Amniotic epithelial cell (primary cell): ENCODE measurements at regions not wholly inside any gene's neighbourhood (a gene's known extent, or its start where the extent isn't known, plus 50 kb on each side); places are given as distances from the start of the nearest gene placed in this dataset.

ENCODE experiments used
- DNase-seq: peaks from one replicate; pipeline ENCODE4 v3.0.0-alpha.2; 2010; ENCODE audit warnings: low read depth

- no peak for DNase-seq
Observed at GRCh38 chr22:49604732-49605302, 222.9 kb downstream of the BRD1 start.

- DNase-seq = no peak
Observed at GRCh38 chr22:49603016-49603415, 224.7 kb downstream of the BRD1 start.

- DNase-seq = no peak
Observed at GRCh38 chr22:49602481-49602880, 225.2 kb downstream of the BRD1 start.

GRCh38 chr22:49601614-49602321 lies 225.9 kb downstream of the BRD1 start:
- DNase-seq = no peak

- DNase-seq = no peak
Observed at GRCh38 chr22:49600891-49601431, 226.7 kb downstream of the BRD1 start.

GRCh38 chr22:49600468-49600867 lies 227.2 kb downstream of the BRD1 start:
- DNase-seq = no peak

- DNase-seq = no peak
Observed at GRCh38 chr22:49599691-49600455, 227.8 kb downstream of the BRD1 start.

- no peak for DNase-seq
Observed at GRCh38 chr22:49599039-49599438, 228.6 kb downstream of the BRD1 start.

GRCh38 chr22:49598338-49598737 lies 229.3 kb downstream of the BRD1 start:
- no peak for DNase-seq

GRCh38 chr22:49597428-49598039 lies 230.1 kb downstream of the BRD1 start:
- DNase-seq = no peak

- no peak for DNase-seq
Observed at GRCh38 chr22:49595465-49596078, 232.1 kb downstream of the BRD1 start.

- no peak for DNase-seq
Observed at GRCh38 chr22:49594078-49594477, 233.6 kb downstream of the BRD1 start.

- no peak for DNase-seq
Observed at GRCh38 chr22:49593509-49593908, 234.2 kb downstream of the BRD1 start.

GRCh38 chr22:49592780-49593501 lies 234.7 kb downstream of the BRD1 start:
- DNase-seq = no peak

- no peak for DNase-seq
Observed at GRCh38 chr22:49590851-49591445, 236.7 kb downstream of the BRD1 start.

- DNase-seq = no peak
Observed at GRCh38 chr22:49590381-49590780, 237.3 kb downstream of the BRD1 start.

GRCh38 chr22:49589811-49590210 lies 237.9 kb downstream of the BRD1 start:
- no peak for DNase-seq

GRCh38 chr22:49589301-49589700 lies 238.4 kb downstream of the BRD1 start:
- DNase-seq = no peak

GRCh38 chr22:49588739-49589138 lies 238.9 kb downstream of the BRD1 start:
- no peak for DNase-seq

- DNase-seq = no peak
Observed at GRCh38 chr22:49587987-49588386, 239.7 kb downstream of the BRD1 start.

- no peak for DNase-seq
Observed at GRCh38 chr22:49587421-49587820, 240.3 kb downstream of the BRD1 start.
